K562 (cell line): ENCODE measurements at regions not wholly inside any gene's neighbourhood (a gene's known extent, or its start where the extent isn't known, plus 50 kb on each side); places are given as distances from the start of the nearest gene placed in this dataset.

Source experiments
- ARHGAP35 ChIP-seq: fragments of 450-650 bp; IDR thresholded peaks from 2 replicates; pipeline ENCODE4 v1.6.1; 2018; ENCODE audit not compliant: partially characterized antibody
- BRF1 ChIP-seq: IDR thresholded peaks from 3 replicates; pipeline ENCODE4 v1.6.1; 2011; ENCODE audit warnings: borderline replicate concordance, mild to moderate bottlenecking; ENCODE audit not compliant: insufficient read length; ENCODE audit errors: extremely low read depth
- E2F3 ChIP-seq: fragments of 250-450 bp; sonication (Bioruptor Pico); IDR thresholded peaks from 2 replicates; pipeline ENCODE4 v1.4.0; 2020; ENCODE audit warnings: mild to moderate bottlenecking
- HMG20A ChIP-seq: fragments of 450-650 bp; formaldehyde crosslinking; conservative IDR thresholded peaks from 2 replicates; pipeline ENCODE4 v1.4.0; 2020; ENCODE audit warnings: mild to moderate bottlenecking, mixed read lengths
- ILF3 ChIP-seq: fragments of 450-650 bp; IDR thresholded peaks from 2 replicates; pipeline ENCODE4 v1.6.1; 2018; ENCODE audit warnings: antibody characterized with exemption, mild to moderate bottlenecking, moderate library complexity, borderline replicate concordance
- LARP7 ChIP-seq: fragments of 450-650 bp; IDR thresholded peaks from 2 replicates; pipeline ENCODE4 v1.6.1; 2016
- MBD2 ChIP-seq: sonication (generic); IDR thresholded peaks from 2 replicates; pipeline ENCODE4 v1.6.1; 2016; ENCODE audit warnings: low read depth, borderline replicate concordance
- NFIX ChIP-seq: fragments of 250-450 bp; sonication (Bioruptor Pico); IDR thresholded peaks from 2 replicates; pipeline ENCODE4 v1.4.0; 2020; ENCODE audit warnings: low read depth, mild to moderate bottlenecking, moderate library complexity
- SMAD1 ChIP-seq: fragments of 150-350 bp; IDR thresholded peaks from 2 replicates; pipeline ENCODE4 v1.6.1; 2014; ENCODE audit warnings: low read length, low read depth; ENCODE audit not compliant: partially characterized antibody
- YBX1 ChIP-seq: fragments of 450-650 bp; IDR thresholded peaks from 2 replicates; pipeline ENCODE4 v1.7.1; 2016; ENCODE audit warnings: mild to moderate bottlenecking
- ZBTB8A ChIP-seq: fragments of 450-650 bp; IDR thresholded peaks from 2 replicates; pipeline ENCODE4 v1.6.1; 2018; ENCODE audit warnings: mild to moderate bottlenecking, moderate library complexity; ENCODE audit not compliant: partially characterized antibody
- ZC3H4 ChIP-seq: sonication (generic); formaldehyde crosslinking; IDR thresholded peaks from 2 replicates; pipeline ENCODE4 v1.9.0; 2021; ENCODE audit warnings: missing genetic modification reagents, borderline replicate concordance
- ZNF143 ChIP-seq: sonication (generic); formaldehyde crosslinking; IDR thresholded peaks from 2 replicates; pipeline ENCODE4 v1.9.0; 2022; ENCODE audit warnings: mild to moderate bottlenecking, missing genetic modification reagents
- TF ChIP-seq, protein P1 (sequence below): fragments of 450-650 bp; IDR thresholded peaks from 2 replicates; pipeline ENCODE4 v1.6.1; 2016; ENCODE audit warnings: mild to moderate bottlenecking, moderate library complexity
- TF ChIP-seq, protein P2 (sequence below): sonication (generic); formaldehyde crosslinking; IDR thresholded peaks from 2 replicates; pipeline ENCODE4 v1.8.0; 2022; ENCODE audit warnings: mild to moderate bottlenecking, low read depth, missing genetic modification reagents

GRCh38 chr7:46389146-46389545 is 468.1 kb upstream of the IGFBP3 start (continued):
- TF ChIP-seq, protein P1, sequence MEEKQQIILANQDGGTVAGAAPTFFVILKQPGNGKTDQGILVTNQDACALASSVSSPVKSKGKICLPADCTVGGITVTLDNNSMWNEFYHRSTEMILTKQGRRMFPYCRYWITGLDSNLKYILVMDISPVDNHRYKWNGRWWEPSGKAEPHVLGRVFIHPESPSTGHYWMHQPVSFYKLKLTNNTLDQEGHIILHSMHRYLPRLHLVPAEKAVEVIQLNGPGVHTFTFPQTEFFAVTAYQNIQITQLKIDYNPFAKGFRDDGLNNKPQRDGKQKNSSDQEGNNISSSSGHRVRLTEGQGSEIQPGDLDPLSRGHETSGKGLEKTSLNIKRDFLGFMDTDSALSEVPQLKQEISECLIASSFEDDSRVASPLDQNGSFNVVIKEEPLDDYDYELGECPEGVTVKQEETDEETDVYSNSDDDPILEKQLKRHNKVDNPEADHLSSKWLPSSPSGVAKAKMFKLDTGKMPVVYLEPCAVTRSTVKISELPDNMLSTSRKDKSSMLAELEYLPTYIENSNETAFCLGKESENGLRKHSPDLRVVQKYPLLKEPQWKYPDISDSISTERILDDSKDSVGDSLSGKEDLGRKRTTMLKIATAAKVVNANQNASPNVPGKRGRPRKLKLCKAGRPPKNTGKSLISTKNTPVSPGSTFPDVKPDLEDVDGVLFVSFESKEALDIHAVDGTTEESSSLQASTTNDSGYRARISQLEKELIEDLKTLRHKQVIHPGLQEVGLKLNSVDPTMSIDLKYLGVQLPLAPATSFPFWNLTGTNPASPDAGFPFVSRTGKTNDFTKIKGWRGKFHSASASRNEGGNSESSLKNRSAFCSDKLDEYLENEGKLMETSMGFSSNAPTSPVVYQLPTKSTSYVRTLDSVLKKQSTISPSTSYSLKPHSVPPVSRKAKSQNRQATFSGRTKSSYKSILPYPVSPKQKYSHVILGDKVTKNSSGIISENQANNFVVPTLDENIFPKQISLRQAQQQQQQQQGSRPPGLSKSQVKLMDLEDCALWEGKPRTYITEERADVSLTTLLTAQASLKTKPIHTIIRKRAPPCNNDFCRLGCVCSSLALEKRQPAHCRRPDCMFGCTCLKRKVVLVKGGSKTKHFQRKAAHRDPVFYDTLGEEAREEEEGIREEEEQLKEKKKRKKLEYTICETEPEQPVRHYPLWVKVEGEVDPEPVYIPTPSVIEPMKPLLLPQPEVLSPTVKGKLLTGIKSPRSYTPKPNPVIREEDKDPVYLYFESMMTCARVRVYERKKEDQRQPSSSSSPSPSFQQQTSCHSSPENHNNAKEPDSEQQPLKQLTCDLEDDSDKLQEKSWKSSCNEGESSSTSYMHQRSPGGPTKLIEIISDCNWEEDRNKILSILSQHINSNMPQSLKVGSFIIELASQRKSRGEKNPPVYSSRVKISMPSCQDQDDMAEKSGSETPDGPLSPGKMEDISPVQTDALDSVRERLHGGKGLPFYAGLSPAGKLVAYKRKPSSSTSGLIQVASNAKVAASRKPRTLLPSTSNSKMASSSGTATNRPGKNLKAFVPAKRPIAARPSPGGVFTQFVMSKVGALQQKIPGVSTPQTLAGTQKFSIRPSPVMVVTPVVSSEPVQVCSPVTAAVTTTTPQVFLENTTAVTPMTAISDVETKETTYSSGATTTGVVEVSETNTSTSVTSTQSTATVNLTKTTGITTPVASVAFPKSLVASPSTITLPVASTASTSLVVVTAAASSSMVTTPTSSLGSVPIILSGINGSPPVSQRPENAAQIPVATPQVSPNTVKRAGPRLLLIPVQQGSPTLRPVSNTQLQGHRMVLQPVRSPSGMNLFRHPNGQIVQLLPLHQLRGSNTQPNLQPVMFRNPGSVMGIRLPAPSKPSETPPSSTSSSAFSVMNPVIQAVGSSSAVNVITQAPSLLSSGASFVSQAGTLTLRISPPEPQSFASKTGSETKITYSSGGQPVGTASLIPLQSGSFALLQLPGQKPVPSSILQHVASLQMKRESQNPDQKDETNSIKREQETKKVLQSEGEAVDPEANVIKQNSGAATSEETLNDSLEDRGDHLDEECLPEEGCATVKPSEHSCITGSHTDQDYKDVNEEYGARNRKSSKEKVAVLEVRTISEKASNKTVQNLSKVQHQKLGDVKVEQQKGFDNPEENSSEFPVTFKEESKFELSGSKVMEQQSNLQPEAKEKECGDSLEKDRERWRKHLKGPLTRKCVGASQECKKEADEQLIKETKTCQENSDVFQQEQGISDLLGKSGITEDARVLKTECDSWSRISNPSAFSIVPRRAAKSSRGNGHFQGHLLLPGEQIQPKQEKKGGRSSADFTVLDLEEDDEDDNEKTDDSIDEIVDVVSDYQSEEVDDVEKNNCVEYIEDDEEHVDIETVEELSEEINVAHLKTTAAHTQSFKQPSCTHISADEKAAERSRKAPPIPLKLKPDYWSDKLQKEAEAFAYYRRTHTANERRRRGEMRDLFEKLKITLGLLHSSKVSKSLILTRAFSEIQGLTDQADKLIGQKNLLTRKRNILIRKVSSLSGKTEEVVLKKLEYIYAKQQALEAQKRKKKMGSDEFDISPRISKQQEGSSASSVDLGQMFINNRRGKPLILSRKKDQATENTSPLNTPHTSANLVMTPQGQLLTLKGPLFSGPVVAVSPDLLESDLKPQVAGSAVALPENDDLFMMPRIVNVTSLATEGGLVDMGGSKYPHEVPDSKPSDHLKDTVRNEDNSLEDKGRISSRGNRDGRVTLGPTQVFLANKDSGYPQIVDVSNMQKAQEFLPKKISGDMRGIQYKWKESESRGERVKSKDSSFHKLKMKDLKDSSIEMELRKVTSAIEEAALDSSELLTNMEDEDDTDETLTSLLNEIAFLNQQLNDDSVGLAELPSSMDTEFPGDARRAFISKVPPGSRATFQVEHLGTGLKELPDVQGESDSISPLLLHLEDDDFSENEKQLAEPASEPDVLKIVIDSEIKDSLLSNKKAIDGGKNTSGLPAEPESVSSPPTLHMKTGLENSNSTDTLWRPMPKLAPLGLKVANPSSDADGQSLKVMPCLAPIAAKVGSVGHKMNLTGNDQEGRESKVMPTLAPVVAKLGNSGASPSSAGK, result no peak
- TF ChIP-seq ZC3H4 (CRISPR knock-in tag), result no peak
- TF ChIP-seq YBX1, result no peak
- no peak for TF ChIP-seq LARP7
- TF ChIP-seq ILF3, result no peak
- TF ChIP-seq E2F3 (CRISPR knock-in tag), result no peak
- no peak for TF ChIP-seq MBD2
- no peak for TF ChIP-seq NFIX (CRISPR knock-in tag)
- TF ChIP-seq, protein P2, sequence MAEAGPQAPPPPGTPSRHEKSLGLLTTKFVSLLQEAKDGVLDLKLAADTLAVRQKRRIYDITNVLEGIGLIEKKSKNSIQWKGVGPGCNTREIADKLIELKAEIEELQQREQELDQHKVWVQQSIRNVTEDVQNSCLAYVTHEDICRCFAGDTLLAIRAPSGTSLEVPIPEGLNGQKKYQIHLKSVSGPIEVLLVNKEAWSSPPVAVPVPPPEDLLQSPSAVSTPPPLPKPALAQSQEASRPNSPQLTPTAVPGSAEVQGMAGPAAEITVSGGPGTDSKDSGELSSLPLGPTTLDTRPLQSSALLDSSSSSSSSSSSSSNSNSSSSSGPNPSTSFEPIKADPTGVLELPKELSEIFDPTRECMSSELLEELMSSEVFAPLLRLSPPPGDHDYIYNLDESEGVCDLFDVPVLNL (CRISPR knock-in tag), result no peak
- no peak for TF ChIP-seq ZBTB8A
- TF ChIP-seq ZNF143 (CRISPR knock-in tag), result no peak
- no peak for TF ChIP-seq ARHGAP35
- no peak for TF ChIP-seq HMG20A
- no peak for TF ChIP-seq SMAD1
- no peak for TF ChIP-seq BRF1
